ENCODE measurements at regions not wholly inside any gene's neighbourhood (a gene's known extent, or its start where the extent isn't known, plus 50 kb on each side); places are given as distances from the start of the nearest gene placed in this dataset.
"Not testable (repeated sequence)": the region's sequence is repeated elsewhere in the genome, so short reads cannot be mapped to it uniquely, and the experiment has no call there.

GRCh38 chr2:156229724-156230362 is 102.7 kb downstream of the NR4A2 start:
- TF ChIP-seq MYC (IDR thresholded peaks at IDR 0.05; ENCODE audit: low read depth, low read length) (no peak), POLR2A (IDR thresholded peaks at IDR 0.05; ENCODE audit: low read depth, low read length) (no peak), EZH2 (IDR thresholded peaks at IDR 0.05; ENCODE audit: borderline replicate concordance, low read depth, low read length, severe bottlenecking) (no peak)
- TF ChIP-seq, protein P1, sequence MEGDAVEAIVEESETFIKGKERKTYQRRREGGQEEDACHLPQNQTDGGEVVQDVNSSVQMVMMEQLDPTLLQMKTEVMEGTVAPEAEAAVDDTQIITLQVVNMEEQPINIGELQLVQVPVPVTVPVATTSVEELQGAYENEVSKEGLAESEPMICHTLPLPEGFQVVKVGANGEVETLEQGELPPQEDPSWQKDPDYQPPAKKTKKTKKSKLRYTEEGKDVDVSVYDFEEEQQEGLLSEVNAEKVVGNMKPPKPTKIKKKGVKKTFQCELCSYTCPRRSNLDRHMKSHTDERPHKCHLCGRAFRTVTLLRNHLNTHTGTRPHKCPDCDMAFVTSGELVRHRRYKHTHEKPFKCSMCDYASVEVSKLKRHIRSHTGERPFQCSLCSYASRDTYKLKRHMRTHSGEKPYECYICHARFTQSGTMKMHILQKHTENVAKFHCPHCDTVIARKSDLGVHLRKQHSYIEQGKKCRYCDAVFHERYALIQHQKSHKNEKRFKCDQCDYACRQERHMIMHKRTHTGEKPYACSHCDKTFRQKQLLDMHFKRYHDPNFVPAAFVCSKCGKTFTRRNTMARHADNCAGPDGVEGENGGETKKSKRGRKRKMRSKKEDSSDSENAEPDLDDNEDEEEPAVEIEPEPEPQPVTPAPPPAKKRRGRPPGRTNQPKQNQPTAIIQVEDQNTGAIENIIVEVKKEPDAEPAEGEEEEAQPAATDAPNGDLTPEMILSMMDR (IDR thresholded peaks at IDR 0.05; ENCODE audit: extremely low read depth in 1 of 2, insufficient read depth in 1 of 2, low read depth in 1 of 2, low read length in 2 of 2) = no peak
- Histone ChIP-seq H3K4me1 (ENCODE audit: control insufficient read depth, extremely low read depth, insufficient read depth, low read length) (no peaks in the 10 kb centered on the region), H3K79me2 (ENCODE audit: control insufficient read depth, insufficient read depth, low read length) (no peaks in the 10 kb centered on the region), H3K9ac (replicated peaks; ENCODE audit: extremely low read depth, insufficient read depth, low read length) (no peak overlapping the region), H3K9me3 (replicated peaks; ENCODE audit: control insufficient read depth, insufficient read depth, low read length) (no peaks in the 10 kb centered on the region), H3K4me2 (ENCODE audit: insufficient read depth, low read length) (no peak overlapping the region), H2AFZ (ENCODE audit: low read depth, low read length) (no peak overlapping the region), H3K36me3 (ENCODE audit: control insufficient read depth in 2 of 2, extremely low read depth in 1 of 2, insufficient read depth in 2 of 2, low read length in 2 of 2) (no peaks in the 10 kb centered on the region), H3K9me1 (replicated peaks; ENCODE audit: control insufficient read depth, extremely low read depth, insufficient read depth, low read length) (no peaks in the 10 kb centered on the region), H3K4me3 (replicated peaks in 1 of 3; ENCODE audit: insufficient read depth in 1 of 3, low read depth in 1 of 3, low read length in 3 of 3) (no peak overlapping the region), H3K27me3 (ENCODE audit: control insufficient read depth in 2 of 2, insufficient read depth in 2 of 2, low read length in 2 of 2) (no peaks in the 10 kb centered on the region), H4K20me1 (replicated peaks; ENCODE audit: control insufficient read depth, extremely low read depth, insufficient read depth, low read length) (no peaks in the 10 kb centered on the region), H3K27ac (ENCODE audit: insufficient read depth, low read depth, low read length) (no peak overlapping the region)
- ChIA-PET CTCF (no interaction called here), POLR2A (no interaction called here)
- no peak for FAIRE-seq
- dilution Hi-C loops (cut with MboI; ENCODE audit: extremely low pct_ligation_motif_present, low sequenced_read_pairs) (no loop called here), intact Hi-C loops (cut with micrococcal nuclease) (no loop called here)
- BruUV-seq (replicated peaks) = no TSS peak
- DNase-seq (ENCODE audit: low read depth, low spot score) = no peak

GRCh38 chr2:156223328-156223727 is 109.2 kb downstream of the NR4A2 start:
- DNase-seq (ENCODE audit: low read depth, low spot score); FAIRE-seq; H2AFZ ChIP-seq (ENCODE audit: low read depth, low read length); H3K9ac ChIP-seq (replicated peaks; ENCODE audit: extremely low read depth, insufficient read depth, low read length); CTCF ChIA-PET; intact Hi-C loops (cut with micrococcal nuclease); H3K9me1 ChIP-seq (replicated peaks; ENCODE audit: control insufficient read depth, extremely low read depth, insufficient read depth, low read length); H3K27me3 ChIP-seq (ENCODE audit: control insufficient read depth in 2 of 2, insufficient read depth in 2 of 2, low read length in 2 of 2); H3K79me2 ChIP-seq (ENCODE audit: control insufficient read depth, insufficient read depth, low read length); H3K9me3 ChIP-seq (replicated peaks; ENCODE audit: control insufficient read depth, insufficient read depth, low read length); H3K36me3 ChIP-seq (ENCODE audit: control insufficient read depth in 2 of 2, extremely low read depth in 1 of 2, insufficient read depth in 2 of 2, low read length in 2 of 2); H3K4me1 ChIP-seq (ENCODE audit: control insufficient read depth, extremely low read depth, insufficient read depth, low read length); H3K4me2 ChIP-seq (ENCODE audit: insufficient read depth, low read length); H3K27ac ChIP-seq (ENCODE audit: insufficient read depth, low read depth, low read length); dilution Hi-C loops (cut with MboI; ENCODE audit: extremely low pct_ligation_motif_present, low sequenced_read_pairs); H4K20me1 ChIP-seq (replicated peaks; ENCODE audit: control insufficient read depth, extremely low read depth, insufficient read depth, low read length); BruUV-seq (replicated peaks); POLR2A ChIA-PET; H3K4me3 ChIP-seq (replicated peaks in 1 of 3; ENCODE audit: insufficient read depth in 1 of 3, low read depth in 1 of 3, low read length in 3 of 3): not testable (repeated sequence)
